IMR-90 (cell line): ENCODE measurements at regions not wholly inside any gene's neighbourhood (a gene's known extent, or its start where the extent isn't known, plus 50 kb on each side); places are given as distances from the start of the nearest gene placed in this dataset.

Source experiments
- ATAC-seq: fragments of 200-7000 bp; cut with Tn5 transposase; 2 replicates; pipeline ENCODE4 v1.9.1; 2020; ENCODE audit warnings: low read depth, mild to moderate bottlenecking, moderate library complexity
- BruUV-seq: library from RNA; stranded (reverse); fragments of 400-500 nt; replicated peaks from 2 replicates; lab custom pipeline; 2021; lab: Mats Ljungman, UMichigan
- CTCF ChIA-PET: fragments of 300-600 bp; formaldehyde crosslinking; extraction: SDS; loops from one replicate; lab custom pipeline; 2021; ENCODE audit warnings: antibody characterized with exemption; lab: Yijun Ruan, JAX
- POLR2A ChIA-PET: fragments of 300-600 bp; sonication (Branson Sonifier 250); formaldehyde crosslinking; loops from one replicate; lab custom pipeline; 2022; ENCODE audit warnings: antibody characterized with exemption; ENCODE audit not compliant: unreplicated experiment; lab: Charles Lee
- DNase-seq: peaks from one replicate; pipeline ENCODE4 v3.0.0; 2013
- H2AFZ ChIP-seq: replicated peaks from 2 replicates; pipeline ENCODE3; 2013; ENCODE audit warnings: low read length, mild to moderate bottlenecking; ENCODE audit not compliant: poor library complexity
- H2AK5ac ChIP-seq: 2 replicates; pipeline ENCODE4 v1.6.1; 2013; ENCODE audit warnings: low read depth, low read length, inconsistent platforms
- H2AK9ac ChIP-seq: replicated peaks from 2 replicates; pipeline ENCODE3; 2013; ENCODE audit warnings: mild to moderate bottlenecking, low read depth, low read length, moderate library complexity; ENCODE audit not compliant: poor library complexity
- H2BK120ac ChIP-seq: 2 replicates; pipeline ENCODE4 v1.6.1; 2013; ENCODE audit warnings: low read depth, low read length, inconsistent platforms
- H2BK15ac ChIP-seq: 3 replicates; pipeline ENCODE4 v1.6.1; 2013; ENCODE audit warnings: low read depth, low read length, inconsistent platforms
- H2BK20ac ChIP-seq: 2 replicates; pipeline ENCODE4 v1.6.1; 2013; ENCODE audit warnings: low read depth, mild to moderate bottlenecking, inconsistent platforms, low read length, moderate library complexity
- H2BK5ac ChIP-seq: 2 replicates; pipeline ENCODE4 v1.6.1; 2013; ENCODE audit warnings: mild to moderate bottlenecking, low read depth, low read length, inconsistent platforms; ENCODE audit not compliant: poor library complexity, severe bottlenecking
- H3K14ac ChIP-seq: replicated peaks from 2 replicates; pipeline ENCODE4 v1.6.1; 2013; ENCODE audit warnings: low read depth, low read length, inconsistent platforms
- H3K18ac ChIP-seq: 2 replicates; pipeline ENCODE4 v1.6.1; 2013; ENCODE audit warnings: low read depth, low read length, control low read depth
- H3K23ac ChIP-seq: 2 replicates; pipeline ENCODE4 v1.6.1; 2013; ENCODE audit warnings: low read depth, low read length, inconsistent platforms
- H3K27ac ChIP-seq: 2 replicates; pipeline ENCODE4 v1.5.1; 2013; ENCODE audit warnings: mild to moderate bottlenecking, control low read depth, low read length; ENCODE audit not compliant: insufficient read depth
- H3K27me3 ChIP-seq: 2 replicates; pipeline ENCODE4 v1.6.1; 2013; ENCODE audit warnings: low read length; ENCODE audit not compliant: control insufficient read depth, insufficient read depth
- H3K36me3 ChIP-seq: 2 replicates; pipeline ENCODE4 v1.6.1; 2013; ENCODE audit warnings: low read length, mixed read lengths; ENCODE audit not compliant: control insufficient read depth, insufficient read depth
- H3K4ac ChIP-seq: 2 replicates; pipeline ENCODE4 v1.6.1; 2013; ENCODE audit warnings: low read depth, low read length, inconsistent platforms
- H3K4me1 ChIP-seq: 2 replicates; pipeline ENCODE4 v1.6.1; 2013; ENCODE audit warnings: low read length, mixed read lengths; ENCODE audit not compliant: control insufficient read depth, insufficient read depth
- H3K4me2 ChIP-seq: 2 replicates; pipeline ENCODE4 v1.6.1; 2013; ENCODE audit warnings: low read depth, mild to moderate bottlenecking, control low read depth, low read length, moderate library complexity
- H3K4me3 ChIP-seq: 2 replicates; pipeline ENCODE4 v1.5.1; 2013; ENCODE audit warnings: low read depth, mild to moderate bottlenecking, control low read depth, low read length, moderate library complexity; ENCODE audit not compliant: insufficient read depth
- H3K56ac ChIP-seq: 2 replicates; pipeline ENCODE4 v1.6.1; 2013; ENCODE audit warnings: low read length, inconsistent platforms; ENCODE audit not compliant: insufficient read depth; ENCODE audit errors: extremely low read depth
- H3K79me1 ChIP-seq, 2 experiments: 2 replicates each; pipeline ENCODE4 v1.6.1; 2013; ENCODE audit warnings: low read length in 2 of 2, inconsistent platforms in 1 of 2, low read depth in 1 of 2
- H3K9ac ChIP-seq: 2 replicates; pipeline ENCODE4 v1.6.1; 2013; ENCODE audit warnings: low read depth, low read length, control low read depth
- H3K9me1 ChIP-seq: 2 replicates; pipeline ENCODE4 v1.6.1; 2013; ENCODE audit warnings: low read length, inconsistent platforms; ENCODE audit not compliant: insufficient read depth
- H3K9me3 ChIP-seq: 2 replicates; pipeline ENCODE4 v1.6.1; 2013; ENCODE audit warnings: low read length; ENCODE audit not compliant: control insufficient read depth, insufficient read depth
- H4K20me1 ChIP-seq: 2 replicates; pipeline ENCODE4 v1.6.1; 2013; ENCODE audit warnings: low read length, inconsistent platforms; ENCODE audit not compliant: insufficient read depth
- H4K5ac ChIP-seq: 2 replicates; pipeline ENCODE4 v1.6.1; 2013; ENCODE audit warnings: mild to moderate bottlenecking, low read depth, low read length, control low read depth
- H4K8ac ChIP-seq, 2 experiments: 2 replicates each; pipeline ENCODE4 v1.6.1; 2013; ENCODE audit warnings: low read depth in 2 of 2, low read length in 2 of 2, control low read depth in 1 of 2, inconsistent platforms in 1 of 2
- H4K91ac ChIP-seq: 2 replicates; pipeline ENCODE4 v1.6.1; 2013; ENCODE audit warnings: low read depth, low read length, inconsistent platforms; ENCODE audit not compliant: insufficient read depth
- BHLHE40 ChIP-seq: fragments of 150-350 bp; IDR thresholded peaks from 2 replicates; pipeline ENCODE4 v1.6.1; 2016; ENCODE audit warnings: mild to moderate bottlenecking, low read depth, low read length
- CEBPB ChIP-seq: IDR thresholded peaks from 2 replicates; pipeline ENCODE4 v1.6.1; 2012; ENCODE audit warnings: low read depth, low read length, improper control_type of control experiment
- CHD1 ChIP-seq: IDR thresholded peaks from 2 replicates; pipeline ENCODE4 v1.6.1; 2012; ENCODE audit warnings: low read depth, low read length, improper control_type of control experiment
- FOS ChIP-seq: fragments of 150-350 bp; IDR thresholded peaks from 2 replicates; pipeline ENCODE4 v1.6.1; 2016; ENCODE audit warnings: low read depth, low read length
- MAFK ChIP-seq: IDR thresholded peaks from 2 replicates; pipeline ENCODE4 v1.6.1; 2012; ENCODE audit warnings: low read depth, low read length, improper control_type of control experiment
- MAZ ChIP-seq: IDR thresholded peaks from 2 replicates; pipeline ENCODE4 v1.6.1; 2012; ENCODE audit warnings: low read depth, mild to moderate bottlenecking, low read length, improper control_type of control experiment, moderate library complexity, borderline replicate concordance
- MXI1 ChIP-seq: IDR thresholded peaks from 2 replicates; pipeline ENCODE4 v1.6.1; 2012; ENCODE audit warnings: low read depth, mild to moderate bottlenecking, low read length, moderate library complexity, borderline replicate concordance
- NFE2L2 ChIP-seq: fragments of 150-350 bp; IDR thresholded peaks from 2 replicates; pipeline ENCODE4 v1.6.1; 2016; ENCODE audit warnings: low read depth, mild to moderate bottlenecking, low read length
- POLR2A ChIP-seq: IDR thresholded peaks from 2 replicates; pipeline ENCODE4 v1.6.1; 2012; ENCODE audit warnings: mild to moderate bottlenecking, low read depth, low read length
- RAD21 ChIP-seq: IDR thresholded peaks from 2 replicates; pipeline ENCODE4 v1.6.1; 2012; ENCODE audit warnings: low read length, improper control_type of control experiment
- RCOR1 ChIP-seq: IDR thresholded peaks from 2 replicates; pipeline ENCODE4 v1.6.1; 2012; ENCODE audit warnings: mild to moderate bottlenecking, low read length, improper control_type of control experiment; ENCODE audit not compliant: insufficient replicate concordance
- RFX5 ChIP-seq: IDR thresholded peaks from 2 replicates; pipeline ENCODE4 v1.8.0; 2012; ENCODE audit warnings: low read depth, mild to moderate bottlenecking, low read length, moderate library complexity
- SMC3 ChIP-seq: fragments of 150-350 bp; IDR thresholded peaks from 2 replicates; pipeline ENCODE4 v1.6.1; 2016; ENCODE audit warnings: low read depth, mild to moderate bottlenecking, antibody characterized with exemption, low read length, moderate library complexity
- USF2 ChIP-seq: fragments of 150-350 bp; IDR thresholded peaks from 2 replicates; pipeline ENCODE4 v1.6.1; 2017; ENCODE audit warnings: mild to moderate bottlenecking, antibody characterized with exemption, low read length, low read depth
- WGBS, 2 experiments: methylation state at CpG; one replicate each; pipeline versions ENCODE4 v1.1.5 to v1.1.7; 2013; ENCODE audit warnings: missing lambda C conversion rate in 2 of 2; ENCODE audit not compliant: insufficient read length in 1 of 2; ENCODE audit errors: extremely low coverage in 2 of 2; 5-methylcytosine and 5-hydroxymethylcytosine counted together
- dilution Hi-C: fragments of 300-500 bp; cut with HindIII; formaldehyde crosslinking; loops from one replicate; pipeline ENCODE4 v1.14.3; 2018; ENCODE audit warnings: low sequenced_read_pairs; ENCODE audit not compliant: unreplicated experiment
- in situ Hi-C: fragments of 300-500 bp; cut with MboI; formaldehyde crosslinking; loops from 3 replicates; pipeline ENCODE4 v1.14.3; 2019; ENCODE audit warnings: low sequenced_read_pairs, inconsistent platforms, mixed read lengths
- intact Hi-C: fragments of 100-400 bp; cut with micrococcal nuclease; formaldehyde crosslinking; loops from 2 replicates; pipeline ENCODE4 v1.10.0; 2022
- TF ChIP-seq, protein P1 (sequence below): conservative IDR thresholded peaks from 2 replicates; pipeline ENCODE4 v1.5.1; 2012; ENCODE audit warnings: mild to moderate bottlenecking, low read depth, low read length, improper control_type of control experiment
- TF ChIP-seq, protein P2 (sequence below): fragments of 150-350 bp; IDR thresholded peaks from 2 replicates; pipeline ENCODE4 v1.6.1; 2016; ENCODE audit warnings: low read depth, mild to moderate bottlenecking, low read length, moderate library complexity, borderline replicate concordance

DNA sequence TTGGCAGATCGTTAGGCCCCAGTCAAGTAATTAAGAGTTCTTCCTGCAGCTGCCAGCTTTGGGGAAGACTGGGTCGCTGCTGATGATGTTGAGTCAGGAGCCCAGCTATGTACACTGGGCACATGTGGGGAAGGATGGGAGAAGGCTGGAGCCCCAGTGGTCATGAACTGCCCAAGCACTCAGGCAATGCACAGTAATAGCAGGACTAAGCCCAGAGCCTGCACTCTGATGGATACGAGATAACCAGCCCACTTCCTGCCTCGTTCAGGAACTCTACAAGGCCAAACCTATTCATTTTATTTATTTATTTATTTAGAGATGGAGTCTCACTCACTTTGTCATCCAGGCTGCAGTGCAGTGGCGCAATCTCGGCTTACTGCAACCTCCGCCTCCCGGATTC lies 81.1 kb upstream of the BTG3 start:
- no peak overlapping the region for H4K5ac ChIP-seq
- H2BK15ac ChIP-seq = no peak overlapping the region
- H3K23ac ChIP-seq = no peak overlapping the region
- POLR2A ChIA-PET = no interaction called here
- no peaks in the 10 kb centered on the region; the same call in 1 of the 2 replicates for H3K27me3 ChIP-seq
- no peaks in the 10 kb centered on the region for H3K9me3 ChIP-seq
- no TSS peak for BruUV-seq
- no peak overlapping the region for H3K4me3 ChIP-seq
- TF ChIP-seq RAD21 = no peak
- no peak for TF ChIP-seq USF2
- no peak for TF ChIP-seq RFX5
- no peak for TF ChIP-seq SMC3
- no peak for TF ChIP-seq NFE2L2
- TF ChIP-seq BHLHE40 = no peak
- no peak for TF ChIP-seq MAFK
- no peak for TF ChIP-seq CEBPB
- TF ChIP-seq MAZ = no peak
- TF ChIP-seq, protein P1, sequence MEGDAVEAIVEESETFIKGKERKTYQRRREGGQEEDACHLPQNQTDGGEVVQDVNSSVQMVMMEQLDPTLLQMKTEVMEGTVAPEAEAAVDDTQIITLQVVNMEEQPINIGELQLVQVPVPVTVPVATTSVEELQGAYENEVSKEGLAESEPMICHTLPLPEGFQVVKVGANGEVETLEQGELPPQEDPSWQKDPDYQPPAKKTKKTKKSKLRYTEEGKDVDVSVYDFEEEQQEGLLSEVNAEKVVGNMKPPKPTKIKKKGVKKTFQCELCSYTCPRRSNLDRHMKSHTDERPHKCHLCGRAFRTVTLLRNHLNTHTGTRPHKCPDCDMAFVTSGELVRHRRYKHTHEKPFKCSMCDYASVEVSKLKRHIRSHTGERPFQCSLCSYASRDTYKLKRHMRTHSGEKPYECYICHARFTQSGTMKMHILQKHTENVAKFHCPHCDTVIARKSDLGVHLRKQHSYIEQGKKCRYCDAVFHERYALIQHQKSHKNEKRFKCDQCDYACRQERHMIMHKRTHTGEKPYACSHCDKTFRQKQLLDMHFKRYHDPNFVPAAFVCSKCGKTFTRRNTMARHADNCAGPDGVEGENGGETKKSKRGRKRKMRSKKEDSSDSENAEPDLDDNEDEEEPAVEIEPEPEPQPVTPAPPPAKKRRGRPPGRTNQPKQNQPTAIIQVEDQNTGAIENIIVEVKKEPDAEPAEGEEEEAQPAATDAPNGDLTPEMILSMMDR = no peak
- no peak for TF ChIP-seq RCOR1
- TF ChIP-seq FOS = no peak
- no peak for TF ChIP-seq MXI1
- no peak for TF ChIP-seq CHD1
- TF ChIP-seq POLR2A = no peak
- TF ChIP-seq, protein P2, sequence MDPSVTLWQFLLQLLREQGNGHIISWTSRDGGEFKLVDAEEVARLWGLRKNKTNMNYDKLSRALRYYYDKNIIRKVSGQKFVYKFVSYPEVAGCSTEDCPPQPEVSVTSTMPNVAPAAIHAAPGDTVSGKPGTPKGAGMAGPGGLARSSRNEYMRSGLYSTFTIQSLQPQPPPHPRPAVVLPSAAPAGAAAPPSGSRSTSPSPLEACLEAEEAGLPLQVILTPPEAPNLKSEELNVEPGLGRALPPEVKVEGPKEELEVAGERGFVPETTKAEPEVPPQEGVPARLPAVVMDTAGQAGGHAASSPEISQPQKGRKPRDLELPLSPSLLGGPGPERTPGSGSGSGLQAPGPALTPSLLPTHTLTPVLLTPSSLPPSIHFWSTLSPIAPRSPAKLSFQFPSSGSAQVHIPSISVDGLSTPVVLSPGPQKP = no peak
- dilution Hi-C loops (no loop called here), in situ Hi-C loops (no loop called here), intact Hi-C loops (no loop called here)
- H3K9me1 ChIP-seq = no peaks in the 10 kb centered on the region
- no peak overlapping the region for H4K8ac ChIP-seq
- no peak for ATAC-seq
- no peak for DNase-seq
- H3K4me1 ChIP-seq = no peaks in the 10 kb centered on the region
- H3K36me3 ChIP-seq = no peaks in the 10 kb centered on the region
- no CpG with 5 or more reads among the region's 8 CpGs for WGBS, 2 experiments
- H3K9ac ChIP-seq = no peak overlapping the region
- no peak overlapping the region for H3K14ac ChIP-seq
- no peak overlapping the region for H3K56ac ChIP-seq
- H2BK5ac ChIP-seq = no peak overlapping the region
- H3K4me2 ChIP-seq = no peak overlapping the region
- H2AK9ac ChIP-seq = no peak overlapping the region
- H2BK20ac ChIP-seq = no peak overlapping the region
- H4K20me1 ChIP-seq = no peaks in the 10 kb centered on the region
- no peaks in the 10 kb centered on the region for H3K79me1 ChIP-seq
- no peak overlapping the region for H2AK5ac ChIP-seq
- H2BK120ac ChIP-seq = no peak overlapping the region
- no peak overlapping the region for H2AFZ ChIP-seq
- H3K27ac ChIP-seq = no peak overlapping the region
- no peak overlapping the region for H4K91ac ChIP-seq
- no peak overlapping the region for H3K18ac ChIP-seq
- no peak overlapping the region for H3K4ac ChIP-seq
- CTCF ChIA-PET = no interaction called here
